ENCODE measurements at regions not wholly inside any gene's neighbourhood (a gene's known extent, or its start where the extent isn't known, plus 50 kb on each side); places are given as distances from the start of the nearest gene placed in this dataset.
"Not testable (repeated sequence)": the region's sequence is repeated elsewhere in the genome, so short reads cannot be mapped to it uniquely, and the experiment has no call there.

DNA sequence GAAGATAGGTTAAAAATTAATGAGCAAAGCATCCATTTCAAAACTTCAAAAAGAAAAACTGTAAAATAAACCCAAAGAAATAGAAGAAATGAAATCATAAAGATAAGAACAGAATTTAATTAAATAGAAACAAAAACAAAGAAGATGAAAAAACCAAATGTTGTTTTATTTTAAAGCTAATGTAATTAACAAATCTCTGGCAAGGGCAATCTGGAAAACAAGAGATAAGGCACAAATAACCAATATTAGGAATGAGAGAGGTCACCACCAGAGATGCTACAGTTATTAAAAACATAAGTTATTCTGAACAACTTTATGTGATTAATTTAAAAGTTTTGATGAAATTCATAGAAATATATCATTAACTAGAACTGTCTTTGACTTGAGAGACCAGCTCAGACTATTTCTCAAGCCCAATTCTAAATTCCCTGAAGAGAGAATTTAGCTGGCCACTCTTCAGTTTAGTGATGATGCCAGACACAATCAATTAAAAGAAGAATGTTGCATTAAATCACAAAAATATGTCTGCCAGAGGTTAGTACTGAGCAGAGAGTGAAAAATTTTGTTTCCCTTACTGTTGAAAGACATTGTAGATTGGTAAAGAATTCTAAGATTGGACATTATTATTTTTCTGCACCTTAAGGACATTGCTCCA lies 227.4 kb upstream of the VLDLR start:
- not testable (repeated sequence) for H3K27me3 ChIP-seq, H3K9me3 ChIP-seq, H3K36me3 ChIP-seq, H3K4me3 ChIP-seq, DNase-seq

DNA sequence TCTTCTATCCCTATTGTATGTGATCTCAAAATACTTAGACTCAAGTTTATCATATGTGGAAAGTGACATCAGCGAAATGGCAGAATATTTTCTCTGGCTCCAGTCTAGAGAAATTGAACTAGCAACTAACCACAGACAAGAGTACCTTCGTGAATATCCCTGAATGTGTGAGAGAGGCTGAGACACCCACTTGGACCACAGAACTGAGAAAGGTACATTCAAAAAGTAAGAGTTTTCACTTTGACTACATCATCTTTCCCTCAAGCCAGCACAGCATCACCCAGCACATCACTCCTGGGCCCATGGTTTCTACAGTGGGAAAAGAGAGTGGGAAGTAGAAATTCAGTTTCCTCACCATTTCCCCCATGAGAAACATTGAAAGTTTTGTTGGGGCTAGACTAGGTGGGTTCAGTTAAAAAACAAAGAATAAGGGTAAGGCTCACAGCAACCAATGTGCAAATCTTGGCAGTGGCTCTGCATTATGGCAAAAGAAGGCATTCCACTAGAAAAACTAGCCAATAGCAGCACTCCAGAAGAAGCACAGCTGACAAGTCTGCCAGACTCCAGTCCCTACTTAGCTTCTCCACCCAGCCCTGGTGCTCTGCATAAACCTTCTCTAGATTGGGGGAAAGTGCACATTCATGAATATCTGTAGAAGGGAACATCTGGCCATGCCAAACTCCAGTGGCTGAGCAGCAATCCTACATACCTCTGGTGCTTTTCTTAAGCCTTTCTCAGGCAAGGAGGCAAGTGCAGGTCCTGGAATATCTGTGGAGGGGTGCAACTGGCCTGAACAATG lies 225.6 kb upstream of the VLDLR start:
- no peak for DNase-seq
- Histone ChIP-seq H3K27me3 (no peaks in the 10 kb centered on the region), H3K9me3 (no peaks in the 10 kb centered on the region), H3K4me3 (no peak overlapping the region), H3K36me3 (no peaks in the 10 kb centered on the region)

DNA sequence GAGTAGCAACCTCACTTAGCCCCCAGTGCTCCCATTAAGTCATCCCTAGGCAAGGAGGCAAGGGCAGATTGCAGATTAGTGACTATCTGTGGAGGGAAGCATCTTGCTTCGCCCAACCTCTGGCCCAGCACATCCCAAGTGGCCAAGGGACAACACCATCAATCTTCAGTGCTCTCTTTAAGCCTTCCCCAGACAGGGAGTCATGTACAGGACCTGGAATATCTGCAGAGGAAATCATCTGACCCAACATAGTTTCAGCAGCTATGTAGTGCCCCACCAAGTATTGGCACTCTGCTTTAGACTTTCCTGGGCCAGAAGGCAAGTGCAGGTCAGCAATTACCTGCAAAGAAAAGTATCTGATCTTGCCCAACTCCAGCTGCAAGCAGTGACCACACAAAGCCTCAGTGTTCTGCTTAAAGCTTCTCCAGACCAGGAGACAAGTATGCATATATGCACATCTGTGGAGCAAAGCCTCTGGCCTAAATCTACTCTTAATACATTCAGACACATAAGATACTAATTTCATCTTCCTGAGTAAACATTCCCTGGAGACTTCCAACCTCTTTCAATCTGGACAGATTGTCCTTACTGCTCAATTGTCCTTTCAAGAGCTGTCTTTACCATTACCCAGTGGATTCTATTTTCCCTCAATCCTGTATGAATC lies 224.8 kb upstream of the VLDLR start:
- no peak overlapping the region for H3K4me3 ChIP-seq
- H3K27me3 ChIP-seq, result no peaks in the 10 kb centered on the region
- H3K36me3 ChIP-seq, result no peaks in the 10 kb centered on the region
- H3K9me3 ChIP-seq, result no peaks in the 10 kb centered on the region
- no peak for DNase-seq

DNA sequence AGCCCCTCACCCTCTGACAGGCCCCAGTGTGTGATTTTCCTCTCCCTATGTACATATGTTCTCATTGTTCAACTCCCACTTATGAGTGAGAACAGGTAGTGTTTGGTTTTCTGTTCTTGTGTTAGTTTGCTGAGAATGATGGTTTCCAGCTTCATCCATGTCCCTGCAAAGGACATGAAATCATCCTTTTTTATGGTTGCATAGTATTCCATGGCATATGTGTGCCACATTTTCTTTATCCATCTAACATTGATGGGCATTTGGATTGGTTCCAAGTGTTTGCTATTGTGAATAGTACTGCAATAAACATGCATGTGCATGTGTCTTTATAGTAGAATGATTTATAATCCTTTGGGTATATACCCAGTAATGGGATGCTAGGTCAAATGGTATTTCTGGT lies 223.7 kb upstream of the VLDLR start:
- H3K9me3 ChIP-seq, H3K36me3 ChIP-seq, H3K27me3 ChIP-seq, DNase-seq, H3K4me3 ChIP-seq: not testable (repeated sequence)

DNA sequence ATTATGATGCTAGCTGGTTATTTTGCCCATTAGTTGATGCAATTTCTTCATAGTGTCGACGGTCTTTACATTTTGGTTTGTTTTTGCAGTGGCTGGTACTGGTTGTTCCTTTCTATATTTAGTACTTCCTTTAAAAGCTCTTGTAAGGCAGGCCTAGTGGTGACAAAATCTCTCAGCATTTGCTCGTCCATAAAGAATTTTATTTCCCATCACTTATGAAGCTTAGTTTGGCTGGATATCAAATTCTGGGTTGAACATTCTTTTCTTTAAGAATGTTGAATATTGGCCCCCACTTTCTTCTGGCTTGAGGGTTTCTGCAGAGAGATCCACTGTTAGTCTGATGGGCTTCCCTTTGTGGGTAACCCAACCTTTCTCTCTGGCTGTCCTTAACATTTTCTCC lies 219.8 kb upstream of the VLDLR start:
- H3K4me3 ChIP-seq, H3K36me3 ChIP-seq, H3K27me3 ChIP-seq, H3K9me3 ChIP-seq, DNase-seq: not testable (repeated sequence)

DNA sequence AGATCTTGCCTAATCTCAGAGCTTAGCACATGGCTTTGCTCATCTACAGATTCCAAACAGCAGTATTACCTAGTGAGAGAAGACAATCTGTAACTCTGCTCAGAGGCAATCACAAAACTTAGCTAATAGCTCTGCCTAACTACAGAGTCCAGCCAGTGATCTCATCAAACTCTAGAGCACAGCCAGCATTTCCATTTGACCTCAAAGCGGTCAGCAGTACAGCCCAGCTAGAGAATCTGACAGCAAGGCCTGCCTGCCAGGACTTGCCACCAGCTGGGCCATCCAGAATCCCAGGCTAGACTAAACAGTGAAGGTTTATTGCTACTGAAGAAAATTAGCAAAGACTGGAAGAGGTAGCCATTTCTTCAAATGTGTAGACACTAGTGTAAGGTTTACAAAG lies 217.9 kb upstream of the VLDLR start:
- Histone ChIP-seq H3K4me3 (no peak overlapping the region), H3K36me3 (no peaks in the 10 kb centered on the region), H3K9me3 (no peaks in the 10 kb centered on the region), H3K27me3 (no peaks in the 10 kb centered on the region)
- no peak for DNase-seq

DNA sequence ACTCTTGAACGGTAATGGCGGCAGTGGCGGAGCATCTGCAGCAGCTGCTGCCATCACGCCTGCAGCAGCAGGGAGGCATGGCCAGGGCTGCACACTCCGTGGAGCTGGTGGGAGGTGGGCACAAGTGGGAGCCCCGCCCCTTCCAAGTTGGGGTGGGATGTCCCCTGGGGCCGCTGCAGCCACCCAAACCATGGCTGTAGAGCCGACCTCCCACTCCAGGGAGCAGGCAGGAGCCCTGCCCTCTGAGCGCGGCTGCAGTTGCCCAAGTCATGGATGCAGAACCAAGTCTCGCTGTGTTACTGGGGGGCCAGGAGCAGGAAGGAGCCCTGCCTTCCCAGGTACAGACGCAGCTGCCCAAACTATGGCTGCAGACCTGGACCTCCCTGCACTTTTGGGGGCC lies 215.3 kb upstream of the VLDLR start:
- DNase-seq, result no peak
- Histone ChIP-seq H3K27me3 (no peaks in the 10 kb centered on the region), H3K36me3 (no peaks in the 10 kb centered on the region), H3K9me3 (no peaks in the 10 kb centered on the region), H3K4me3 (no peak overlapping the region)

DNA sequence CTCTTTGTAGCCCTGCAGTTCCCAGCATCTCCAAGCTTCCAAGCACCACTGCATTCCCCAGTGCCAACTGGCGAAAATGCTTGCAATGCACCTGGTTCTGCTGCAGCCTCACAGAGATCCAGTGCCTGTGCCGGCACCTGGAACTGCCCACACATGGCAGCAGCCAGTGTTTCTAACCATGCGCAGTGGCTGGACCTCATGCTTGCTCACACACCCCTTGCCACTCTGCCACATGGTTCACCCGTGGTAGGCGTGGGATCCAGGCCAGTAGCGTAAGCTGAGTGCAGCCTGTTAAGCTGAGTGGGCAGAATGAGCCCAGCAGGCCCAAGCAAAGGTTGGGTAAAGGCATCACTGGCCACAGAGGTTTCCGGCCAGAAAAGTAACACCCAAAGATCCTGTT lies 214.1 kb upstream of the VLDLR start:
- Histone ChIP-seq H3K4me3 (no peak overlapping the region), H3K9me3 (no peaks in the 10 kb centered on the region), H3K27me3 (no peaks in the 10 kb centered on the region), H3K36me3 (no peaks in the 10 kb centered on the region)
- no peak for DNase-seq

DNA sequence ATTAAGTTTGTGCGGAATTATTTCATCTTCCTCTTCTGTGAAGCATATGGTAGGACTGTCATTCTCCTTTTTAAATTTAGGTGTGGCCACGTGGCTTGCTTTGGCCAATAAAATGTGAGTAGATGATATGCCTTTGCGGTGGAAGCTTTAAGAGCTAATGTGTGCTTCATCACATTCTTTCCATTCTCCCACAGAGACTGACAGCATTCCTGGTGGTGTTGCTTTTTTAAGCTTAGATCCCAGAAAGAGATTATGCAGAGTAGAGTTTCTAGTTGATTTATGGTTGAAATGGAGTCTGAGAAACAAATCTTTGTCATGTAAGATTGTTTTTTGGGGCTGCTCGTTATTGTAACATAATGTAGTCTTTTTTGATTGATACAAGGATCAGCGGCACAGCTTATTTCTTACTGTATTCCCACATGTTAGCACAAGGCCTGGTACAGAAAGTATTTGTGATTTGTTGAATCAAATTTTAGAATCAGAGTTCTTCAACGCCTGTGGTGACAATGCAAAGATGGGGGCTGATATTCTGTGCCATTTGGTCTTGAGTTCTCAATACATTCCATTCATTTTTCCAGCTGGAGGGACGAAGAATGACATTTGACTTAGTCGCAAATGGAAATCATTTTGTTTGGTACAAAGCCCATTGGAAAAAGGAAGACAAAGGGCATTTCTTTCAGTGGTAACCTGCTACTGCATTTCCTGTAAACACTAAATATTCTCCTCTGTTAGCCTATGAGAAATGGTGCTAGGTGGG lies 209.9 kb upstream of the VLDLR start:
- Histone ChIP-seq H3K4me3 (no peak overlapping the region), H3K27me3 (no peaks in the 10 kb centered on the region), H3K9me3 (no peaks in the 10 kb centered on the region), H3K36me3 (no peaks in the 10 kb centered on the region)
- DNase-seq, result no peak

DNA sequence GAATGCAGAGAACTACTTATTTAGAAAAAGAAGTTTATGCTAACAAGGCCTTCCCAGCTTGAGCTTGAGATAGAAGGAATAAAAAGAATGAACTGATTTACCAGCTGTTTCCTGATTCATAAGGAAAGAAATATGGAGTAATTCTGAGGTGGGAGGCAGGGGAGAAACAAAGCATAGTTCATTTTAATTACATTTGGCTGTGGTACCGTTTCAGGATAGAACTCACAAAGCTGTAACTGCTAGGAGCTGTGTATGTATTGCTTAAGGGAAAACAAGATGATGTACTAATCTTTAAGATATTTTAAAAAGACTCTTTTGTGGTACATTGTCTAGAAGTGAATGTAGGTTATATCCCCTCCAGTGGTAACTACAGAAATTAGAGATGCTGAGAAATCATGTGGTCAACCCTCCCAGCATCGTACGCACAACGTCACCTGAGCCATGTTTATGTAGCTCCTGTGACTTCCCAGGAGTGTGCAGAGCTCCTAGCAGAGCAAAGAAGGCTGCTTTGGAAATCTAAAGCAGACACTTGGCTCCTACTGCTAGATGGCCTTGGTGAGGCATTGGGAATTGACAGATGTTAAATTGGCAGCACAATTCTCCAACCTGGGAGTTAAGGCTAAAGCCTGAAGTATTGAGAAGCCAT lies 208.3 kb upstream of the VLDLR start:
- DNase-seq, result no peak
- Histone ChIP-seq H3K9me3 (no peaks in the 10 kb centered on the region), H3K27me3 (no peaks in the 10 kb centered on the region), H3K36me3 (no peaks in the 10 kb centered on the region), H3K4me3 (no peak overlapping the region)

DNA sequence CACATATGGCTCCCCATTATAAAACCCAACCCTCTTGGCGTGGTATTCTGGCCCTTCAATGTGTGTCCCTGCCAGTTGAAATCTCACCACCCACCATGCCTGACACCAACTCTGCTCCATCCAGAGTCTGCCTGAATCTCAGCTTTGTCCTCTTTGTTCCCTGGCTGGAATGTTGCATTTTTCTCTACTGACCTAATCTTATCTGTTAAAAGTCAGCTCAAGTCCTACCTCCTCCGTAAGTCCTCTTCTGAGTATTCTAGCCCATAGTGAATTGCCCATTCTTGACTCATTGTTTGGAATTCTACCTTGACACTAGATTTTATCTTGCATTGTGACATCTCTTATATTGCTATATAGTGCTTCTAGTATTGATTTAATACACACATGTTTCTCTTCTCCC lies 207.1 kb upstream of the VLDLR start:
- no peak for DNase-seq
- no peak overlapping the region for H3K4me3 ChIP-seq
- no peaks in the 10 kb centered on the region for H3K9me3 ChIP-seq
- no peaks in the 10 kb centered on the region for H3K27me3 ChIP-seq
- H3K36me3 ChIP-seq, result no peaks in the 10 kb centered on the region

DNA sequence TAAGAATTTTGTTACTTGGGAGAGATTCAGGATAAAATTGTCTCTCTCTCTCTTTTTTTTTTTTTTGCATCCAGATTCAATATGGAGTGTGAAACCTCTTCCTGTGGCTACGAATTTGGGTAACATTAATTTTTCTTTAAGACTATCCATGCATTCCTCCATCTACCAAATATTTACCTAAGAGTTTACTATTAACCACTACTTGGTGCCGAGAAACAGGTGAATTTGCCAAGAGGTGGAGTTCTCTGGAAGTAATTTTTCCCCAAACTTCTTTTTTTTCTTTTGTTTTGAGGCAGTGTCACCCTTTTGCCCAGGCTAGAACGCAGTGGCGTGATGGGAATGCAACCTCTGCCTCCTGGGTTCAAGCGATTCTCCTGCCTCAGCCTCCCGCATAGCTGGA lies 206.3 kb upstream of the VLDLR start:
- Histone ChIP-seq H3K9me3 (no peaks in the 10 kb centered on the region), H3K36me3 (no peaks in the 10 kb centered on the region), H3K4me3 (no peak overlapping the region), H3K27me3 (no peaks in the 10 kb centered on the region)
- no peak for DNase-seq

DNA sequence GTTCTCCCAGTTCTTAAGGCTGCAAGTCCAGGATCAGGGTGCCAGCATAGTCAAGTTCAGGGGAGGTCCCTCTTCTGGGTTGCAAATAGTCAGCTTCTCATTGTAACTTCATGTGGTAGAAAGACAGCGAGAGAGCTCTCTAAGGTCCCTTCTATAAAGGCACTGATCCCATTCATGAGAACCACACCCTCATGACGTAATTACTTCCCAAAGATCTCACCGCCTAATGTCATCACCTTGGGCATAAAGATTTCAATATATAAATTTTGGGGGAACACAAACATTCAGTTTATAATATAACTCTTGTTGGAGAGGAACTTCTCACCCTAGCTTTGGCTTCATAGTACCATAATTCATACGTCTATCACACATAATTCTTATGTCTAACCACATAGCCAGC lies 203.9 kb upstream of the VLDLR start:
- no peak for DNase-seq
- no peaks in the 10 kb centered on the region for H3K27me3 ChIP-seq
- no peak overlapping the region for H3K4me3 ChIP-seq
- H3K36me3 ChIP-seq, result no peaks in the 10 kb centered on the region
- H3K9me3 ChIP-seq, result no peaks in the 10 kb centered on the region

DNA sequence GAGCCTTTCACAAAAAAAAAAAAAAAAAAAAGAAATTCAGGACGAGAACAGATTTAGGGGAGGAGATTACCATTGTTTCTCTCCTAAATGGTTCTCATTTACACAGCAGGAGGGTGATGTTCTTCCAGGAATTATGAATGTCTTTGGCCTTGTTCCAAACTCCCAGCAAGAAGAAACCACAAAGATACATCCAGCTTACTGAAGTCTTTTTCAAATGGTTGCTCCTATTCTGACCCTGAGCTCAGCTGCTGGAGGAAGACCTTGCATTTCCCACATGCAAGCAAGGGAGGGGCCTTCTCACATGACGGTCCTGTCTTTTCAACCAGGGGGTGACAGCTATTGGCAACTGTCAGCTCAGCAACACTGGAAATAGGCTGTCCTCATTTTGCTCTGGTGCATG lies 203.0 kb upstream of the VLDLR start:
- Histone ChIP-seq H3K27me3 (no peaks in the 10 kb centered on the region), H3K9me3 (no peaks in the 10 kb centered on the region), H3K36me3 (no peaks in the 10 kb centered on the region), H3K4me3 (no peak overlapping the region)
- DNase-seq, result no peak

DNA sequence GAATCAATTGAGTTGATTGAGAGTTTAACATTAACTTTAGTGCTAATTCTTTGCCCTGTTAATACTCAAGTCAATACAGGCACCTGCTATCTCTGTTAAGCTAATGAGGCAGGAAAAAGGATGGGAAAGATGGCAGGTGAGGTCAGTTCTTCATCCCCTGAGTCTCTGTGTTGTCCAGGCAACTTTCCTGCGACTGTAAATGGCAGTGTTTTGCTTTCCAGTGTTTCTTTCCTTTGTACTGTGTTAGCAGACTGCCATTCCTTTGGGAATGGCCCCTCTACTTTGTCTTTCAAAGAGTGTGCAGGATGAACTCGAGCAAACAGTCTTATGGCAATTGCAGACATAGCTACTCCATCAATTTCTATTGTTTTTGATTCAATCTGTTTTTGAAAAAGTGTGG lies 202.2 kb upstream of the VLDLR start:
- Histone ChIP-seq H3K4me3 (no peak overlapping the region), H3K27me3 (no peaks in the 10 kb centered on the region), H3K36me3 (no peaks in the 10 kb centered on the region), H3K9me3 (no peaks in the 10 kb centered on the region)
- DNase-seq, result no peak

DNA sequence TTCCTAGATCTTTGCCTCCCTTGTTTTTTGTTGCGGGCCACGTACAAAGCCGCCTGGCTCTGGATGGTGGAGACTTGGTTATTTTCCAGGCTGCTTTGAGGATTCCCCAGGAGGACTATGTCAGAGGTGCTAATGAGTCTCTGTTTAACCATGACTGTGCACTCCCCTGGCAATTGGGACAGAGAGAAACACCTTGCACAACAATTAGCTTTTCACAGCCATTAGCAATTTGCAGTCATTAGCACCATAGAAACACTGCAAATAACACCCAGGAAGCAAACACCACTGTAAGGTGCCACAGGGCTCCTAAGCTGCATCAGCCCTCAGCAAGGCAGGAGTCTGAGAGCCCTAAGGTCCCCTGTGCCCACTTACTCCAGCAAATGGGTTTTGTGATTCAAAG lies 201.0 kb upstream of the VLDLR start:
- no peaks in the 10 kb centered on the region for H3K9me3 ChIP-seq
- no peaks in the 10 kb centered on the region for H3K27me3 ChIP-seq
- no peak for DNase-seq
- no peaks in the 10 kb centered on the region for H3K36me3 ChIP-seq
- H3K4me3 ChIP-seq, result no peak overlapping the region

DNA sequence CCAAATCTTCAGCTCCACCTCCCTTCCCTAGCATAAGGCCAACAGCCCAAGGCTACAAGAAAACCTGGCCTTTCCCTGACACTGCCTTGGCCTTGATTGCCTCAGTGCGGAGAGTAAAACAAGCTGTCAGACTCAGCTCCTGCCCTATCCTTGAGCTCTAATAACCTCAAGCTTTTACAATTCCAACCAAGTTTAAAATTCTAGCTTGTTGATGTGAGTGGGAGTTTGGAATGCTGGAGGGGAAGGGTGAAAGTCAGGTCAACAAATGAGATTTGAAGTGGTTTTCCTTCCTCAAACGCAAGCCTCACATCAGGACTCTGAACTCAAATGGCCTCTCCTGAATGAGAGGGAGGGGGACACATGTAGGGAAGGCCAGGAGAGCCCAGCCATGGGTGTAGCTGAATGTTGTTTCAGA lies 197.0 kb upstream of the VLDLR start:
- H3K4me3 ChIP-seq, result no peak overlapping the region
- no peaks in the 10 kb centered on the region for H3K36me3 ChIP-seq
- no peak for DNase-seq
- H3K27me3 ChIP-seq, result no peaks in the 10 kb centered on the region
- H3K9me3 ChIP-seq, result no peaks in the 10 kb centered on the region
